Stimulated activated CD4-positive, alpha-beta T cell treated with anti-CD3 and anti-CD28 coated beads, TNF-alpha, amount 100 ng/mL, for 4 hours (primary cell): ENCODE measurements at regions not wholly inside any gene's neighbourhood (a gene's known extent, or its start where the extent isn't known, plus 50 kb on each side); places are given as distances from the start of the nearest gene placed in this dataset.

Experiments used
- DNase-seq, 3 experiments: peaks; one replicate each; pipeline ENCODE4 v3.0.0-alpha.2; 2020; ENCODE audit warnings: low read depth in 3 of 3

DNA sequence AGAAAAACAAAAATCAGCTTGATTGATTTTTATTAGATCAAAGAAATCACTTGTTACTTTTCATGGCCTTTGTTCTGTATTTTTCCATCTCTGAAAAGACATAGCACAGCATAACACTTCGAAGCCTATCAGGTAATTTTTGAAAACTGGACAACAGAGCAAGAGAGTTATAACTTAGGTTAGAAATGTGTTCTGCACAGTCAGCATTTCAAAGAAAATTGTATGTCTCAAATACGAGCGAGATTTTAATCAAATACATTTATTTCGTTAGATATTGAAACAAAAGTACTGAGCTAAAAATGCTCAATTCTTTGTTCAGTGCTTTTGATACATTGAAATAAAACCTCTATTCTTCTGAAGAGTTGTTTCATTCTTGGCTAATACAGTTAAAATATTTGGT, 144.1 kb upstream of the SLC10A2 start:
- DNase-seq = no peak

DNA sequence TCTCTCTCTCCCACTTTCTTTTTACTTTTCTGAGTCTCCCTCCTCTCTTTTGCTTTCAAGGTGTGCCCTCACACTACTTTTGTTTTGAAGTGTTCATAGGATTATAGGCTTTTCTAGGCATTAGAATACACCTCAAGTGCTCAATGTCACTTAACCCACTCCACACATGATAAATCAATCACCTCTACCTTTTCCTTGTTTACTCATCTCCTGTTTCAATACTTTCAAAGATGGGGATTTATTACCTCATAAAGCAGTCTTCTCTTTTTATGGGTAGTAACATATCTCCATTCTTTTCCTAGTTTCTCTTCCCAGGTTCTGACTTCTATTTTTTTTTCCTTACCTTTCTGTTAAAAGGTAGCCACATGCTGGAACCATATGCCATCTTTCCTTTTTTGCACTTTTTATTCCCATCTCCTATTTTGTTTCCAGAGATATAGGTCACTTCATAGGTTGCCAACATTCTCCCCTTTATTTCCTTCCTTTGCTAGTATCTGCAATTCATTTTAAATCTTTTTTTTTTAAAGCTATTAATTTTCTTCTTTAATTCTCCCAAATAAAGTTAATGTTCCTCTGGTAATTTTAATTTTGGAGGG, 137.6 kb upstream of the SLC10A2 start:
- DNase-seq = no peak

DNA sequence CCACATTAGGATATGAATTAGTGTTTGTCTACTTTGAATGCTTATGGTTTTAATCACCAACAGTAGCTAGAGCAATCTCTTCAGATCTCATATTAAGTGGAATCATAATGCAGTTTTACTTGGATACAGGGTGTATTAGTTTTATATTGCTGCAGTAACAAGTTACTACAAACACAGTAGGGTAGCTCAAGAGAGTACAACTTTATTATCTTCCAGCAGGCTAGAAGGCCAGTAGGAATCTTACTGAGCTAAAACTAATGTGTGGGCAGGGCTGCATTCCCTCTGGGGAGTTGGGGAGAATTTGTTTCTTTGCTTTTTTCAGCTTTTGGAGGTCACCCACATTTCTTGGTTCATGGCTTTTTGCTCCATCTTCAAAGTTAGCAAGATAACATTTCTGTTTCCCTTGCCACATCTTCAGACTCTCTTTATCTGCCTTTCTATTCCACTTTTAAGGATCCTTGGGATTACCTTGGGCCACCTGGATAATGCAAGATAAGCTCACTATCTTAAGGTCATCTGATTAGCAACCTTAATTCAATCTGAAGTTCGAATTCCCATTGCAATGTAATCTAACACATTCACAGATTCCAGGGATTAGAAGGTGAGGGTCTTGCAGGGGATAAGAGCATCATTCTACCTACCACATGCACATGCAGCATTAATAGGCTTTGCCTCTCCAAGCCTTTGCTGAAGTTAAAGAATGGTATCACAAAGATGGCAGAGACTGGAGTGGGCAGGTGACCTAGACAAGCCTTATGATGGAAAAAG, 134.1 kb upstream of the SLC10A2 start:
- no peak for DNase-seq

DNA sequence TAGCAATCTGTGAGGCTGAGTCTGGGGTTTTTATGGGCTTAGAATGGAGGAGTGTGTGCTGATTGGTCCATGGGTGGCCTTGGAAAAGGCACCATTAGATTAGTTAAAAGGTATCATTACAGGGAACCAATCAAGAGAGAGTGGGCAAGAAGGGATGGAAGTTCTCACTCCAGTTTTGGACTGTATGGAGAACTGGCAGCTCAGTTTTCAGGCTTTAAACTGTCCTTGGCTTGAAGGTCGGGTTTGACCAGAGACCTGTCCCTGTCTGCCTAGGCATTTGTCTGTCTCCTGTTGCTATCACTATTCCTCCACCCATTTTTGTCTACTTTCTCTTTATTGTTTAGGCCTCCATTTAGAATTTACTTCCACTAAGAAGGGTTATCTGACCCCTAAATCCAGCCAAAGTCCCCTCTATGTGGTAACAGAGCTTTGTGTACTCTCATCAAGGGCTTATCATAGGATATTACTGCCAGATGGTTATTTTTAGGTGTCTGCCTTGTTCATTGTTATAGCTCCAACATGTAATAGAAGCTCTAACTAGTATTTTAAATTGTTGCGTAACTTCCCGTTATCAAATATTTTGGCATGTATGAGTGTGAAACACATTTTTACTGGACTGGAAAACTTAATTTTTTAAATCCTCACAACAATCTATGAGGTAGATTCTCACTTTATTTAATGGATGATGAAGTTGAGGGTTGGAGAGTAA, 133.3 kb upstream of the SLC10A2 start:
- no peak for DNase-seq

DNA sequence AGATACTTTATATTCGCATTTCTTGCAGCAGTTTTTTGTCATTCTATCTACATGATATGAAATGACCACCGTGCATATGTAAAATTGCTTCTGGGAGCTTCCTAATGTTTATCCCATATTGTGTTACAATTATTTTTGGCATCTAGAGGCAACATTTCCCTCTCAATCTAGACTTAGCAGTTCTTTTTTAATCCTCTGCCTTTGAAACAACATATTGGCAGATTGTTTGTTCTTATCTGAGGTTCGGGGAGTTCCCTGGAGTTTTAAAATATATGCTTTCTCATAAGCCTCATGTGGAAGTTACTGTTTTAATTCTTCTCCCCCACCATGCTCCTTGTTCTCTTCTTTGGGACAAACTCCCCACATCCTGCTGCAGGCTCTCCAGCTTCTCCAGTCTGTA, 130.1 kb upstream of the SLC10A2 start:
- no peak for DNase-seq

DNA sequence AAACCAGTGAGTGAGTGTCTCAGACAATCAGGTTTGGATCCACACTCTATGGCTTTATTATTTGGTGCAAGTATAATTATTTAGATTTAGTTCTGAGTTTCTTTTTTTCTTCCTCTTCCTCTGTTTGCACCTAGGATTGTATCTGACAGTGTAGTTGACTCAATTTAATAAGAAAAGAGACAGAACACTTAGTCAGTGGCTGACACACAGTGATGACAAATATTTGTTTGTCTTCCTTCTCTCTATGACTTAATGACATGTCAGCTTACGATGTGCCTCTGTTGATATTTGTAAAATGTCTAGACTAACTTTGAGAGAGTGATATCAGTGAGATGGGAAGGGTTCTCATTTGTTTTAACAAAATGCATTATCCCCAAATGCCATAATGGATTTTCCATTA, 129.5 kb upstream of the SLC10A2 start:
- no peak for DNase-seq

DNA sequence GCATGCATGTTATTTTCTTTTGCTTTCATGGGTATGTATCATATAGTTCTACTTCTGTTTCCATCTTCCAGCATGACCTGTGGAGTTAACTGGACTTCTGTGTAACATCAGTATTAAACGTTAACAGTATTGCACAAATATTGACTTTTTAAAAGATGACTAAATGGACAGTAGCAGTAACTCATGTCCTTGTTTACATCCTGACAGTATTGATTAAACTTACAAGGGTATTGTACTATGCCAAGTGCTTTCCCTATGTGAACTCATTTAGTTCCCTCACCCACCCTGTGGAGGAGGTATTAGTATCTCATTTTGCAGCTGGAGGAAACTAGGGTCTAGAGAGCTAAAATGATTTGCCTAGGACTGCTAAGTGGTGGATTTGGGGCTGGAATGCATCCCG, 128.7 kb upstream of the SLC10A2 start:
- no peak for DNase-seq

DNA sequence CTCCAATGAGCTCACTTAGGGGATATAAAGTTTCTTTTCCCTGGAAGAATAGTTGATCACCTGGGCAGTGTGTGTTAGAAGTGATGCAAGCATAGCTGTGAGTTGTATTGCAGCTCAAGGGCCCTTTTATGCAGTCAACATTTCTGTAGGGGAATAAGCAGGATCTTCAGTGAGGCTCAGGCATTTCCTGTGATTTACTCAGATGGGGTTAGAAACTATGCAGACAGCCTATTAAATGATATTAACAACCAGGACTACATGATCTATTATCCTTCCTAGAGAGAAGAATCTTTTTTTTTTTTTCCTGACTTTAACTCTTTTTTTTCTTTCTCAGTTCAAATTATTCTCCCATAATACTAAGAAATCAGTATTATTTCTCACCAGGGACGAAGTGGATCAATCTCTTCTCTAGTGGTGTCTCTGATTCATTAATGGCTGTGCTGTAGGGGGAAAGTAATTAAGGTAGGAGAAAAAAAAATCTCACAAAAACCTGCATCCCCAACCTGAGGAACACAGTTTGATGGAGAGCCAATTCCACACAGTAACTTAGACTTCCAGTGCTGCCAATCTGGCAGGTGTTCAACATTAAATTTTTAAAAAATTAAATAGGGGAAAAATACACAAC, 126.4 kb upstream of the SLC10A2 start:
- DNase-seq = no peak

DNA sequence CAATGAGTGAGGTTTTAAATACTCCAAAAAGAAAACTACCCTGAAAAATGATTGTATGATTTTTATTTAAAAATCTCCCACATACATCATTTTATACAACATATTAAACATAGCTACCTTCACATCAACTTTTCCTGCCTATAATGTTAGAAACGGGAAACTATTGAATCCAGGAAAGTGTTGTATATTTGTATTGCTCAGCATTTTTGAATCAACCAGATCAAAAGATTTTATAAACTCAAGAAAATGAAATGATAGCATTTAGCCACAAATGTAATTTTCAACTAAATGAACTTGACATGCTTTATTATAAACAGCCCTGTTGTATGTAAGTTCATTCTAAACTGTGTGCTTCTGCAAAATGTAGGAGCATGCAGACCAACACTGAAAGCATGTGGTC, 124.6 kb upstream of the SLC10A2 start:
- DNase-seq = no peak

DNA sequence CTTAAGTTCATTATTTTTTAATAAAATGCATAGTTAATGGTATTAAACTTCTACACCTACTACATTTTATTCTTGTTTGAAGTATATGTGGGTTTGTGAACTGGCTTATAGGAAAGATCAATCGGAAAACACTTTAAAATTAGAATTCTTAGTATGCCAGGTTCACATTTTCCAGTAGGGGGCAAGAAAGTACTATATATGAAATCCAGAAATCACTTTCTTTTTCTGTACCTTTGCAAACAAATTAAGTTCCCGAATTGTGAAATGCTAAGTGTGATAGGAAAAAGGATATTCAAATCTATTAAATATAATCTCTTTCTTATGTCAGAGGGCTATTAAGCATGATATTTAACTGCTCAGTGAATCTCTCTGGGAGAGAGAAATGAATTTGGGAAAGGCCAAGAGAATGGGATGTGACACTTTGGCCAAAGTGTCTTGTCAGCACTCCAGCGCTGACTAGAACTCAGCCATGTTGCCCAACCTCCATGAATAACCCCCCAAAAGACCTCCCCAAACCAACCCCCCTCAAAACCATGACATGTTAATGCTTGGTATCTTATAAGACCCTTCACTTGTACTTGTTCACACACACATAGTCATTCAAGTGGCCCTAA, 122.6 kb upstream of the SLC10A2 start:
- no peak for DNase-seq

DNA sequence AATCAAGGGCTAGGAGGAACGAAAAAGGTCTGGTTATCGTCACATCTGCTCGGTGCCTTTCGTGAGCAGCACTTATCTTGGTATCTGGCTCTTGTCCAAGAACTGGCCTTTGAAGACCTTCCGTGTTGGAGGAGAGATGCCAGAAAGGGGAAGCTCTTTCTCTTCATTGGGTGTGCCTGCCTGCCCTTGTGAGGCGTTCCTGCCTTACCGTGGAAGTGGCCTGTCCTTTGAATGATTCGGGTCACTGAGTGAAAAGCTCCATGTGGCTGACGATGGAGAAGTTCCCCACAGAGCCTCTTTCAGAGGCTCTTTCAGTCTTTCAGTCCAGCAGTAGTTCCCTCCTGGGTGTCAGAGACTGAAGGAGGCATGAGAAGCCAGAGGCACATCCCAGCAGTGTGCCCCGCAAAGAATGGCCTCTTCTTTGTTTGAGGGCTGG, 121.5 kb upstream of the SLC10A2 start:
- no peak for DNase-seq

DNA sequence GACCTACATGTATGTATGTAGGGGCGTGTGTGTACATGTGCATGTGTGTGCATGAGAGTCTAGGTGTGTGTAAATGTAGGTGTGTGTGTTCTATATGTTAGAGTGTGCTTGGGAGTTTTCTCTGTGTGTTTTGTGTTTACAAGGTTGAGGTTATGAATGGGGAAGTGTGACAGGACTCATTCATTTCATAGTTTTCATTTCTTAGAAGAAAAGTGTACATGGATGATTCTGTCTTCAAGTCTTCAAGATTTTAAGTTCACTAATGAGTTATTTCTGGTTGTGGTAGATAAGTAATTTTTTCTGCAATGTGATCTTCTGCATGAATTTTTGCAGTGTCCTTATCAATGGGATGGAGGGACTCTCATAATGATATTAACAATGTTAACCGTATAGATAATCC, 118.2 kb upstream of the SLC10A2 start:
- no peak for DNase-seq

DNA sequence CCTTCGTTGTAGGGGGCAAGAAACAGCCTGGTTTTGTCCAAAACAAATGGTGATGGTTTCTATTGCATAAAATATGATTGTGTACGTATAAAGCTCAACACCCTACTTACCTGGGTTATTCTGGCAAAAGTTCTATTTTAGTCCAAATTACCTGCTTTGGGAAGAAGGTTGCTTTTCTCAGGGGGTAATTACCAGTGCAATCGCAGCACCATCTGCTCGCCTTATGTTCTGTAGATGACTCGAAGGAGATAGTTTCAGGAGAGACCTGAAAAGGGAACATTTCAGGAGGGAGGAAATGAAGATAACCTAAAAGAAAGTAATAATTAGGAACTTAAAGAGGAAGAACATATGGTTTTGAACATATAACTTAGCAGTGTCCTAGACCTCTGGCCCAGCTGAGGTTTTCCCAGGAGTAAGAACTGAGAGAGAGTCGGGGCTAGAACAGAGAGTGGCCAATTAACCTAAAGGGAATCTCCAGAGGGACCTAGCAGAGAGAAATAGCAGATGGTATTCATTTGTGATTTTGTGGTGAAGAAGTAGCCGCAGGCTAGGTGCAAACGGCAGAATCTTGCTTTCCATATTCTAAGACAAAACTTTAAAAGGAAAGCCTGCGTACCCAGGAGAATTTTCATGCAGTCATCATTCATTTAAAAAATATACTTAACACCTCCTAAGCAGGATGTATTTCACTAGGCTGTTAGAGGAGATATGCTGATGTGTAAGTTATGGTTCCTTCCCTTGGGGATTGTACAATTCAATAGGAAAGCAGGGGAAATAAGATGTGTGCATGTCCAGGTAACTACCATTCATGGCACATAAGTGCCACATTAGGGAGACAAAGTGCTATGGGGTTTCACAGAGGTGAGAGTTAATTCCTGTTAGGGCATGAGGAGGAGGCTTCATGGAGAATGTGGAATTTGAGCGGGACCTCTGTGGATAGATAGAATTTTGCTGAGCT, 113.0 kb upstream of the SLC10A2 start:
- no peak for DNase-seq

DNA sequence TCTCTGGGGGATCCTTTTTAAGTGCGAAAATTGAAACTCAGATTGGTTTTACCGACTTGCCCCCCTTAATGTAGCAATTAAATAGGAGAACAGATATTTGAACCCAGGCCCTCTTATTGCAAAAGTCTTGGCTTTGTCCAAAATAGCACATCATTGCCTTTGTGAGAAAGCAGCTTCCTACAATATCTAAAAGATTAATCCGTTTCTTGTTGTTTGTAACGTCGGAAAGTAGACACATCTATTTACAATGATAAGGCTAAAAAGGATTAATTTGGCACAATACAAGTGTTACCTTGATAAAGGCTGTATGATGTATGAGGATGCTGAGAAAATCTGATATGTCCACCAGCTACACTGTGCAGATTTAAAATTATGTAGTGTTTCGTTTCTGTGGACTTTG, 108.7 kb upstream of the SLC10A2 start:
- no peak for DNase-seq

DNA sequence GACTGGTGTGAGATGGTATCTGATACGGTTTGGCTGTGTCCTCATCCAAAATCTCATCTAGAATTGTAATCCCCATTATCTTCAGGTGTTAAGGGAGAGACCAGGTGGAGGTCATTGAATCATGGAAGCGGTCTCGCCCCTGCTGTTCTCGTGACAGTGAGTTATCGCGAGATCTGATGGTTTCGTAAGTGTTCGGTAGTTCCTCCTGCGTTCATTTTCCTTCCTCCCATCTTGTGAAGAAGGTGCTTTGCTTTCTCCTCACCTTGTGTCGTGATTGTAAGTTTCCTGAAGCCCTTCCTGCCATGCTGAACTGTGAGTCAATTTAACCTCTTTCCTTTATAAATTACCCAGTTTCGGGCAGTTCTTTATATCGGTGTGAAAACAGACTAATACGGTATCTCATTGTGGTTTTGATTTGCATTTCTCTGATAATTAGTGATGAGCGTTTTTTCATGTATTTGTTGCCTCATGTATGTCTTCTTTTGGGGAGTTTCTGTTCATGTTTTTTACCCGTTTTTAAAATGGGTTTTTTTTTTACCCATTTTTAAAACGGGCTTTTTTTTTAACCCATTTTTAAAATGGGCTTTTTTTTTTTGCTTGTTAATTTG, 102.8 kb upstream of the SLC10A2 start:
- no peak for DNase-seq

DNA sequence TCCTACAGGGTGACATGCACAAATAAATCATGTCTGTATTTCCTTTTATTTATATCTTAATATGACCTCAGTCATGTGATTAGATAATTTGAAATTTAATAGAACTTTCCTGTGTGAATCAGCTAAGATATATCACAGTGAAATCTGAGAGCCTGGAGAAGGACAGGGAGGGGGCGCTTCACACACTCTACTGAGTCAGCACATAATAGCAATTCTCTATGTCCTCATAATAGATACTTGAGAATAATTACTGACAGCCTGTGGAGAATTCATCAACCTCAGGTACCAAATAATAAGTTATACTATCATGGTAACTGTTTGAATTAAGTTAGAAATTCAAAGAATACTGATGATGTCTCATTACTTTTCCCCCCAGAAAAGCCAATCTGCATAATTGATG, 98.0 kb upstream of the SLC10A2 start:
- no peak for DNase-seq

DNA sequence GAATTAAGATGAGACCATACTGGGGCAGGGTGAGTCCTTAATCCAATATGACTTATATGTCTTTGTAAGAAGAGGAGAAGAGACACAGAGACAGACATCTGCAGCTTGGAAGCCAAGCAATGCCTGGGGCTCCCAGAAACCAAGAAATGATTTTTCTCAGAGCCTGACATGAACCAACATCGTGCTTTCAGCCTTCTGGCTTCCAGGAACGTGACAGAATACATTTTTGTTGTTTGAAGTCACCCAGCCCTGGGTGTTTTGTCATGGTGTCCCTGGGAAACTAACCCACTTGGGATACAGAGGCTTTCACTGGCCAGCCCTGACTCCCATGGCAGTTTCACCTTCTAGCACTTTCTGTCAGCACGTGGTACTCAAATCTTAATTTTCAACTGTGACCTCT, 95.3 kb upstream of the SLC10A2 start:
- DNase-seq = no peak

DNA sequence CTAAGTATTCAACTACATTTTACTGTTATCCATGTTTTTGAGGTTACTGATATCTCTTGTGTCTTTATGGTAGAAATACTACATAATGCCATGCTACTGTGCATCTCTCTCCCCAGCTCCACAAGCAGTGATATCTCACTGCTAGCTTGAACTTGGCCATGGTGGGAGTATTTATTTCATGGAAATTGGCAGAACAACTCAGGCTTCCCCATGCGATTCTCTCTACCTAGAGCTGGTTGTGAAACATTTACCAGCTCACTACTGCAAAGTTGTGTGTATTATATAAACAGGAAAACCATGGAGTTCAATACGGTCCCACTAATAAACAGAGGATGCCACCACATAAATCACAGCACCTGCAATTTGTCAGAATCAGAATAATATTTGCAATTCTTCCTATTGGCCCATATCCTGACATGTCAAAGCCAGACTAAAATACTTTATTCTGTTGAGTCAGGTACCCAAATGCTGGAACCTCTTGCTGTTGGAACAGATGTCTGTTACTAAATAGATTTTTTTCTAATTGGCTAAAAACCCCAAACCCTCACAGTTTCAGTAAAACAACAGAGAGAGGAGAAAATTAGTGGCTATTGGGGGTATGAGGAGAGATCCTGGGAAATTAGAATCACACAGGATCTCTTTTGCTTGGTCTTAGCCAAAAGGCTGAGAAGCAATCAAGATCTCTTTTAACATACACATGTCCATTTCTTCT, 91.4 kb upstream of the SLC10A2 start:
- DNase-seq = no peak

DNA sequence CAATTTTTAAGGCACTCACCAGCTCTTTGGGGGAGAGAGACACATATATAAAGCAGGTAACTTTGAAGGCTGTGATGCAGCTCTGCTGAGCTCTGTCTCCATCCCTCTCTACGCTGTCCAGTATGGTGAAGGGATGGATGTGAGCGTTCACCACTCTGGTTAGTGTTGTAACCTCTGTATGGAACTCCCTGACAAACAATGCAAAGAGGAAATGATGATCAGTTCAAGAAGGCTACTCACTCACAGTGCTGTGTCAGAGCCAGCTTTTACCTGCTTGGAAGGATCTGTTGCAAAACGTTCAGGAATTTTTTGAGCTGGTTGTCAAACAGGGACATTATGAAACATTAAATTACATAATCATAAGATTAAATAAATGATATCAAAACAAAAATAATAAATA, 90.8 kb upstream of the SLC10A2 start:
- DNase-seq = no peak
